ENCODE measurements at regions not wholly inside any gene's neighbourhood (a gene's known extent, or its start where the extent isn't known, plus 50 kb on each side); places are given as distances from the start of the nearest gene placed in this dataset.

GRCh38 chr4:32161392-32161791, 1441.2 kb downstream of the PCDH7 start:
- TF ChIP-seq CTCF (IDR thresholded peaks at IDR 0.05): no peak
- no peak for TF ChIP-seq POLR2A (IDR thresholded peaks at IDR 0.05)

Data from adrenal gland (tissue), 5 donors.